ENCODE measurements at regions not wholly inside any gene's neighbourhood (a gene's known extent, or its start where the extent isn't known, plus 50 kb on each side); places are given as distances from the start of the nearest gene placed in this dataset.

GRCh38 chrX:142576615-142577014, 371.5 kb upstream of the MAGEC2 start:
- no peak overlapping the region for H3K27ac ChIP-seq (ENCODE audit: insufficient read depth, low read length)
- no peak overlapping the region for H3K4me2 ChIP-seq (ENCODE audit: low read depth, low read length)
- H4K5ac ChIP-seq (ENCODE audit: low read depth, low read length): no peak overlapping the region
- H4K91ac ChIP-seq (ENCODE audit: insufficient read depth, low read depth, low read length): no peak overlapping the region
- BruUV-seq (replicated peaks): no TSS peak
- no peak overlapping the region for H2BK120ac ChIP-seq (ENCODE audit: low read depth, low read length)
- no peak overlapping the region for H2BK20ac ChIP-seq (ENCODE audit: low read depth, low read length)
- no peak overlapping the region for H3K23ac ChIP-seq (ENCODE audit: low read depth, low read length)
- intact Hi-C loops (cut with micrococcal nuclease) (no loop called here), dilution Hi-C loops (cut with HindIII; ENCODE audit: low sequenced_read_pairs, unreplicated experiment) (no loop called here), in situ Hi-C loops (cut with MboI; ENCODE audit: low sequenced_read_pairs) (no loop called here)
- no peak for DNase-seq
- peaks cover 12% of the 10 kb centered on the region; the same call in 1 of the 2 replicates for H3K9me3 ChIP-seq (ENCODE audit: control insufficient read depth, insufficient read depth, low read length)
- H2AFZ ChIP-seq (replicated peaks; ENCODE audit: low read length, poor library complexity): no peak overlapping the region
- H3K56ac ChIP-seq (ENCODE audit: extremely low read depth, insufficient read depth, low read length): no peak overlapping the region
- H3K14ac ChIP-seq (replicated peaks; ENCODE audit: low read depth, low read length): no peak overlapping the region
- H3K79me1 ChIP-seq (ENCODE audit: low read depth in 1 of 2, low read length in 2 of 2): no peaks in the 10 kb centered on the region
- ChIA-PET POLR2A (ENCODE audit: unreplicated experiment) (no interaction called here), CTCF (no interaction called here)
- H2BK15ac ChIP-seq (ENCODE audit: low read depth, low read length): no peak overlapping the region
- no CpG with 5 or more reads among the region's 3 CpGs for WGBS, 2 experiments (ENCODE audit: extremely low coverage in 2 of 2, insufficient read length in 1 of 2)
- no peak overlapping the region for H2AK5ac ChIP-seq (ENCODE audit: low read depth, low read length)
- H3K9me1 ChIP-seq (ENCODE audit: insufficient read depth, low read length): no peaks in the 10 kb centered on the region
- no peaks in the 10 kb centered on the region for H3K4me1 ChIP-seq (ENCODE audit: control insufficient read depth, insufficient read depth, low read length)
- no peak for TF ChIP-seq MAZ (IDR thresholded peaks at IDR 0.05; ENCODE audit: borderline replicate concordance, low read depth, low read length)
- TF ChIP-seq RAD21 (IDR thresholded peaks at IDR 0.05; ENCODE audit: low read length): no peak
- no peak for TF ChIP-seq FOS (IDR thresholded peaks at IDR 0.05; ENCODE audit: low read depth, low read length)
- no peak for TF ChIP-seq MXI1 (IDR thresholded peaks at IDR 0.05; ENCODE audit: borderline replicate concordance, low read depth, low read length)
- TF ChIP-seq CHD1 (IDR thresholded peaks at IDR 0.05; ENCODE audit: low read depth, low read length): no peak
- TF ChIP-seq MAFK (IDR thresholded peaks at IDR 0.05; ENCODE audit: low read depth, low read length): no peak
- no peaks in the 10 kb centered on the region for H4K20me1 ChIP-seq (ENCODE audit: insufficient read depth, low read length)
- H3K18ac ChIP-seq (ENCODE audit: low read depth, low read length): no peak overlapping the region
- ATAC-seq (ENCODE audit: low read depth): no peak
- no peak overlapping the region for H3K4ac ChIP-seq (ENCODE audit: low read depth, low read length)
- no peak overlapping the region for H3K4me3 ChIP-seq (ENCODE audit: insufficient read depth, low read depth, low read length)
- no peak overlapping the region for H2BK5ac ChIP-seq (ENCODE audit: low read depth, low read length, poor library complexity, severe bottlenecking)
- no peaks in the 10 kb centered on the region for H3K36me3 ChIP-seq (ENCODE audit: control insufficient read depth, insufficient read depth, low read length)
- no peak overlapping the region for H3K9ac ChIP-seq (ENCODE audit: low read depth, low read length)
- no peak overlapping the region for H2AK9ac ChIP-seq (replicated peaks; ENCODE audit: low read depth, low read length, poor library complexity)
- H3K27me3 ChIP-seq (ENCODE audit: control insufficient read depth, insufficient read depth, low read length): no peaks in the 10 kb centered on the region
- no peak overlapping the region for H4K8ac ChIP-seq (ENCODE audit: low read depth in 2 of 2, low read length in 2 of 2)

Measured in IMR-90 (cell line).